Mesenchymal stem cell (in vitro differentiated cells and primary cell): ENCODE measurements at regions not wholly inside any gene's neighbourhood (a gene's known extent, or its start where the extent isn't known, plus 50 kb on each side); places are given as distances from the start of the nearest gene placed in this dataset.

Experiments
- DNase-seq: peaks from one replicate; pipeline ENCODE4 v3.0.0-alpha.2; 2013
- H2AFZ ChIP-seq: one replicate; pipeline ENCODE4 v1.6.1; 2013; ENCODE audit warnings: low read depth, mild to moderate bottlenecking, control low read depth, inconsistent platforms, low read length, moderate library complexity
- H2AK5ac ChIP-seq: 2 replicates; pipeline ENCODE4 v1.6.1; 2013; ENCODE audit warnings: low read length, moderate library complexity, mild to moderate bottlenecking, inconsistent platforms; ENCODE audit not compliant: severe bottlenecking
- H2BK120ac ChIP-seq: one replicate; pipeline ENCODE4 v1.6.1; 2013; ENCODE audit warnings: low read depth, mild to moderate bottlenecking, inconsistent platforms, low read length, moderate library complexity
- H2BK12ac ChIP-seq, 2 experiments: one replicate each; pipeline ENCODE4 v1.6.1; 2013; ENCODE audit warnings: inconsistent platforms in 2 of 2, low read length in 2 of 2, mild to moderate bottlenecking in 2 of 2, moderate library complexity in 2 of 2, control low read depth in 1 of 2
- H2BK15ac ChIP-seq: one replicate; pipeline ENCODE4 v1.6.1; 2013; ENCODE audit warnings: mild to moderate bottlenecking, low read depth, inconsistent platforms; ENCODE audit not compliant: poor library complexity, severe bottlenecking
- H2BK5ac ChIP-seq: 2 replicates; pipeline ENCODE4 v1.6.1; 2013; ENCODE audit warnings: low read depth, mild to moderate bottlenecking, low read length, control low read depth, inconsistent platforms; ENCODE audit not compliant: poor library complexity, severe bottlenecking
- H3K14ac ChIP-seq, 2 experiments: one replicate each; pipeline ENCODE4 v1.6.1; 2013; ENCODE audit warnings: inconsistent platforms in 2 of 2, low read length in 2 of 2, control low read depth in 1 of 2, mild to moderate bottlenecking in 1 of 2, moderate library complexity in 1 of 2
- H3K18ac ChIP-seq, 2 experiments: one replicate each; pipeline ENCODE4 v1.6.1; 2013; ENCODE audit warnings: inconsistent platforms in 2 of 2, low read length in 2 of 2, control low read depth in 1 of 2, low read depth in 1 of 2, mild to moderate bottlenecking in 1 of 2
- H3K23ac ChIP-seq, 2 experiments: one replicate each; pipeline ENCODE4 v1.6.1; 2013; ENCODE audit warnings: inconsistent platforms in 2 of 2, low read length in 2 of 2, mild to moderate bottlenecking in 2 of 2, moderate library complexity in 2 of 2, control low read depth in 1 of 2
- H3K27ac ChIP-seq: 2 replicates; pipeline ENCODE4 v1.5.1; 2013; ENCODE audit warnings: mild to moderate bottlenecking, moderate library complexity, low read length, control low read depth, inconsistent platforms; ENCODE audit not compliant: poor library complexity, severe bottlenecking
- H3K27me3 ChIP-seq, 2 experiments: 2 replicates each; pipeline versions ENCODE4 v1.6.1 to v1.7.0; 2013; ENCODE audit warnings: low read length in 2 of 2, mild to moderate bottlenecking in 2 of 2, moderate library complexity in 2 of 2, control low read depth in 1 of 2, inconsistent platforms in 1 of 2; ENCODE audit not compliant: control insufficient read depth in 1 of 2, insufficient read depth in 1 of 2
- H3K36me3 ChIP-seq, 2 experiments: 2 replicates each; pipeline versions ENCODE4 v1.6.1 to v1.7.0; 2013; ENCODE audit warnings: low read length in 2 of 2, control low read depth in 1 of 2, inconsistent platforms in 1 of 2, low read depth in 1 of 2, mild to moderate bottlenecking in 1 of 2; ENCODE audit not compliant: insufficient read depth in 2 of 2, control insufficient read depth in 1 of 2
- H3K4ac ChIP-seq, 2 experiments: one replicate each; pipeline ENCODE4 v1.6.1; 2013; ENCODE audit warnings: inconsistent platforms in 2 of 2, low read length in 2 of 2, mild to moderate bottlenecking in 2 of 2, moderate library complexity in 2 of 2, control low read depth in 1 of 2, low read depth in 1 of 2
- H3K4me1 ChIP-seq: 2 replicates; pipeline ENCODE4 v1.6.1; 2013; ENCODE audit warnings: low read depth, low read length, control low read depth; ENCODE audit not compliant: control insufficient read depth, insufficient read depth
- H3K4me2 ChIP-seq: 2 replicates; pipeline ENCODE4 v1.6.1; 2013; ENCODE audit warnings: low read length, mild to moderate bottlenecking, inconsistent platforms; ENCODE audit not compliant: poor library complexity, severe bottlenecking
- H3K4me3 ChIP-seq, 2 experiments: 2 replicates each; pipeline versions ENCODE4 v1.5.1 to v1.7.0; 2013; ENCODE audit warnings: low read length in 2 of 2, mild to moderate bottlenecking in 2 of 2, control low read depth in 1 of 2, low read depth in 1 of 2; ENCODE audit not compliant: insufficient read depth in 1 of 2
- H3K79me1 ChIP-seq: replicated peaks from 2 replicates; pipeline ENCODE4 v1.6.1; 2013; ENCODE audit warnings: mild to moderate bottlenecking, control low read depth, low read length, inconsistent platforms; ENCODE audit not compliant: poor library complexity, severe bottlenecking
- H3K9ac ChIP-seq: 2 replicates; pipeline ENCODE4 v1.7.0; 2013; ENCODE audit warnings: mild to moderate bottlenecking, low read length, moderate library complexity
- H3K9me3 ChIP-seq: 2 replicates; pipeline ENCODE4 v1.7.0; 2013; ENCODE audit warnings: mild to moderate bottlenecking, low read length; ENCODE audit not compliant: control insufficient read depth
- H4K8ac ChIP-seq: one replicate; pipeline ENCODE4 v1.6.1; 2013; ENCODE audit warnings: inconsistent platforms, mild to moderate bottlenecking, low read length, moderate library complexity
- H4K91ac ChIP-seq: one replicate; pipeline ENCODE4 v1.6.1; 2013; ENCODE audit warnings: mild to moderate bottlenecking, low read length, inconsistent platforms
- WGBS: methylation state at CpG from one replicate; pipeline ENCODE4 v1.1.7; 2013; ENCODE audit warnings: mixed read lengths; 5-methylcytosine and 5-hydroxymethylcytosine counted together

GRCh38 chr10:47175181-47176123 lies 124.5 kb upstream of the GDF10 start:
- no peak overlapping the region for H2BK12ac ChIP-seq
- H3K18ac ChIP-seq, result no peak overlapping the region
- 64% methylated on average over 15 of the region's 15 CpGs for WGBS
- no peak overlapping the region for H4K8ac ChIP-seq
- H3K23ac ChIP-seq, result no peak overlapping the region
- no peak overlapping the region for H3K4me3 ChIP-seq
- H3K9ac ChIP-seq, result no peak overlapping the region
- no peak overlapping the region for H2BK120ac ChIP-seq
- no peaks in the 10 kb centered on the region for H3K4me1 ChIP-seq
- H2BK15ac ChIP-seq, result no peak overlapping the region
- no peak overlapping the region for H3K27ac ChIP-seq
- H3K4me2 ChIP-seq, result no peak overlapping the region
- no peak overlapping the region for H3K4ac ChIP-seq
- no peak overlapping the region for H3K14ac ChIP-seq
- H3K9me3 ChIP-seq, result no peaks in the 10 kb centered on the region
- no peak overlapping the region for H2BK5ac ChIP-seq
- no peaks in the 10 kb centered on the region for H3K36me3 ChIP-seq
- H3K27me3 ChIP-seq, result peaks cover 0 to 36% of the 10 kb centered on the region in 2 experiments
- no peak overlapping the region for H4K91ac ChIP-seq
- H3K79me1 ChIP-seq, result no peaks in the 10 kb centered on the region
- no peak overlapping the region for H2AFZ ChIP-seq
- no peak for DNase-seq
- H2AK5ac ChIP-seq, result no peak overlapping the region

- Histone ChIP-seq H2BK120ac (no peak overlapping the region), H3K79me1 (no peaks in the 10 kb centered on the region), H3K36me3 (no peaks in the 10 kb centered on the region), H3K18ac (no peak overlapping the region), H2BK15ac (no peak overlapping the region), H3K27ac (no peak overlapping the region), H3K9ac (no peak overlapping the region), H3K27me3 (peaks cover 0 to 36% of the 10 kb centered on the region in 2 experiments), H2BK5ac (no peak overlapping the region), H3K4ac (no peak overlapping the region), H3K4me3 (no peak overlapping the region), H4K8ac (no peak overlapping the region), H4K91ac (no peak overlapping the region), H3K9me3 (no peaks in the 10 kb centered on the region), H2AFZ (no peak overlapping the region), H2AK5ac (no peak overlapping the region), H3K14ac (peak overlapping the region in 1 of 2 experiments; percentile 19), H3K4me1 (no peaks in the 10 kb centered on the region), H3K4me2 (no peak overlapping the region), H2BK12ac (no peak overlapping the region), H3K23ac (no peak overlapping the region)
- no peak for DNase-seq
- 81% methylated on average over 11 of the region's 12 CpGs for WGBS
Measured at GRCh38 chr10:47176206-47176902, 123.6 kb upstream of the GDF10 start.

- Histone ChIP-seq H3K18ac (no peak overlapping the region), H3K36me3 (no peaks in the 10 kb centered on the region), H2AFZ (no peak overlapping the region), H3K4ac (no peak overlapping the region), H4K8ac (no peak overlapping the region), H2BK120ac (no peak overlapping the region), H3K4me1 (no peaks in the 10 kb centered on the region), H2BK5ac (no peak overlapping the region), H3K23ac (no peak overlapping the region), H3K4me3 (peak overlapping the region in 1 of 2 experiments; percentile 20), H3K4me2 (no peak overlapping the region), H3K27ac (no peak overlapping the region), H3K14ac (no peak overlapping the region), H2BK15ac (no peak overlapping the region), H3K9me3 (no peaks in the 10 kb centered on the region), H3K79me1 (no peaks in the 10 kb centered on the region), H2BK12ac (no peak overlapping the region), H3K9ac (peak overlapping the region; percentile 29), H3K27me3 (peaks cover 0 to 36% of the 10 kb centered on the region in 2 experiments), H4K91ac (no peak overlapping the region), H2AK5ac (no peak overlapping the region)
- 90% methylated on average over 6 of the region's 8 CpGs for WGBS
- DNase-seq, result no peak
Measured at GRCh38 chr10:47176903-47177868, 122.8 kb upstream of the GDF10 start.
